SJCRH30 (cell line): ENCODE measurements at regions not wholly inside any gene's neighbourhood (a gene's known extent, or its start where the extent isn't known, plus 50 kb on each side); places are given as distances from the start of the nearest gene placed in this dataset.

Experiments used
- DNase-seq, 2 experiments: peaks; one replicate each; pipeline ENCODE4 v3.0.0-alpha.2; 2015 to 2020
- H3K27ac ChIP-seq: fragments of 250-450 bp; sonication (Bioruptor Pico); 2 replicates; pipeline ENCODE4 v1.5.1; 2020; ENCODE audit warnings: mild to moderate bottlenecking, moderate library complexity
- H3K27me3 ChIP-seq: fragments of 250-450 bp; sonication (Bioruptor Pico); 2 replicates; pipeline ENCODE4 v1.5.1; 2020; ENCODE audit warnings: mild to moderate bottlenecking, moderate library complexity
- H3K36me3 ChIP-seq: fragments of 250-450 bp; sonication (Bioruptor Pico); 2 replicates; pipeline ENCODE4 v1.5.1; 2020; ENCODE audit warnings: mild to moderate bottlenecking, moderate library complexity
- H3K4me1 ChIP-seq: fragments of 250-450 bp; sonication (Bioruptor Pico); 2 replicates; pipeline ENCODE4 v1.5.1; 2020; ENCODE audit warnings: mild to moderate bottlenecking, moderate library complexity
- H3K4me3 ChIP-seq: fragments of 250-450 bp; sonication (Bioruptor Pico); 2 replicates; pipeline ENCODE4 v1.5.1; 2020; ENCODE audit warnings: mild to moderate bottlenecking, moderate library complexity
- H3K9me3 ChIP-seq: fragments of 250-450 bp; sonication (Bioruptor Pico); replicated peaks from 2 replicates; pipeline ENCODE4 v1.5.1; 2020; ENCODE audit warnings: mild to moderate bottlenecking, moderate library complexity

- DNase-seq, result no peak
- H3K4me3 ChIP-seq, result no peak overlapping the region
- H3K9me3 ChIP-seq, result no peaks in the 10 kb centered on the region
- no peak overlapping the region for H3K27ac ChIP-seq
- H3K27me3 ChIP-seq, result no peaks in the 10 kb centered on the region
- H3K4me1 ChIP-seq, result peaks cover 3% of the 10 kb centered on the region; the same call in 1 of the 2 replicates
- H3K36me3 ChIP-seq, result no peaks in the 10 kb centered on the region
Measured at GRCh38 chr1:229753764-229754551, 127.9 kb downstream of the URB2 start.

- H3K27ac ChIP-seq, result no peak overlapping the region
- H3K4me1 ChIP-seq, result peaks cover 3% of the 10 kb centered on the region; the same call in 1 of the 2 replicates
- no peaks in the 10 kb centered on the region for H3K36me3 ChIP-seq
- H3K9me3 ChIP-seq, result no peaks in the 10 kb centered on the region
- peak in 1 of 2 experiments; percentile 11 for DNase-seq
- no peaks in the 10 kb centered on the region for H3K27me3 ChIP-seq
- no peak overlapping the region for H3K4me3 ChIP-seq
Measured at GRCh38 chr1:229756666-229757065, 130.6 kb downstream of the URB2 start.

- H3K27me3 ChIP-seq, result no peaks in the 10 kb centered on the region
- H3K4me3 ChIP-seq, result no peak overlapping the region
- DNase-seq, result no peak
- no peak overlapping the region for H3K27ac ChIP-seq
- H3K36me3 ChIP-seq, result no peaks in the 10 kb centered on the region
- peaks cover 3% of the 10 kb centered on the region; the same call in 1 of the 2 replicates for H3K4me1 ChIP-seq
- no peaks in the 10 kb centered on the region for H3K9me3 ChIP-seq
Measured at GRCh38 chr1:229757226-229757625, 131.2 kb downstream of the URB2 start.

- no peak for DNase-seq
- H3K9me3 ChIP-seq, result no peaks in the 10 kb centered on the region
- no peaks in the 10 kb centered on the region for H3K27me3 ChIP-seq
- no peaks in the 10 kb centered on the region for H3K36me3 ChIP-seq
- H3K4me3 ChIP-seq, result no peak overlapping the region
- peaks cover 3% of the 10 kb centered on the region; the same call in 1 of the 2 replicates for H3K4me1 ChIP-seq
- no peak overlapping the region for H3K27ac ChIP-seq
Measured at GRCh38 chr1:229758101-229759036, 132.3 kb downstream of the URB2 start.

- Histone ChIP-seq H3K9me3 (no peaks in the 10 kb centered on the region), H3K27ac (no peak overlapping the region), H3K4me3 (no peak overlapping the region), H3K27me3 (no peaks in the 10 kb centered on the region), H3K36me3 (no peaks in the 10 kb centered on the region), H3K4me1 (peaks cover 3% of the 10 kb centered on the region; the same call in 1 of the 2 replicates)
- DNase-seq, result peak; percentile 14 to 20
Measured at GRCh38 chr1:229759037-229759435, 133.0 kb downstream of the URB2 start.

GRCh38 chr1:229759586-229759985, 133.5 kb downstream of the URB2 start:
- DNase-seq, result no peak
- no peak overlapping the region for H3K27ac ChIP-seq
- peaks cover 3% of the 10 kb centered on the region; the same call in 1 of the 2 replicates for H3K4me1 ChIP-seq
- no peaks in the 10 kb centered on the region for H3K27me3 ChIP-seq
- no peak overlapping the region for H3K4me3 ChIP-seq
- H3K9me3 ChIP-seq, result no peaks in the 10 kb centered on the region
- no peaks in the 10 kb centered on the region for H3K36me3 ChIP-seq

- no peak for DNase-seq
- H3K4me1 ChIP-seq, result peaks cover 3% of the 10 kb centered on the region; the same call in 1 of the 2 replicates
- H3K9me3 ChIP-seq, result no peaks in the 10 kb centered on the region
- no peaks in the 10 kb centered on the region for H3K36me3 ChIP-seq
- H3K4me3 ChIP-seq, result no peak overlapping the region
- H3K27me3 ChIP-seq, result no peaks in the 10 kb centered on the region
- H3K27ac ChIP-seq, result no peak overlapping the region
Measured at GRCh38 chr1:229760478-229760996, 134.5 kb downstream of the URB2 start.

GRCh38 chr1:229762891-229763290, 136.8 kb downstream of the URB2 start:
- Histone ChIP-seq H3K4me1 (peaks cover 3% of the 10 kb centered on the region; the same call in 1 of the 2 replicates), H3K27me3 (no peaks in the 10 kb centered on the region), H3K4me3 (no peak overlapping the region), H3K9me3 (no peaks in the 10 kb centered on the region), H3K27ac (no peak overlapping the region), H3K36me3 (no peaks in the 10 kb centered on the region)
- no peak for DNase-seq

- no peaks in the 10 kb centered on the region for H3K27me3 ChIP-seq
- H3K36me3 ChIP-seq, result no peaks in the 10 kb centered on the region
- H3K4me3 ChIP-seq, result no peak overlapping the region
- H3K9me3 ChIP-seq, result no peaks in the 10 kb centered on the region
- DNase-seq, result peak in 1 of 2 experiments; percentile 13
- no peak overlapping the region for H3K27ac ChIP-seq
- H3K4me1 ChIP-seq, result no peaks in the 10 kb centered on the region
Measured at GRCh38 chr1:229768232-229768631, 142.2 kb downstream of the URB2 start.

GRCh38 chr1:229769006-229769405, 143.0 kb downstream of the URB2 start:
- H3K27me3 ChIP-seq, result no peaks in the 10 kb centered on the region
- no peak overlapping the region for H3K4me3 ChIP-seq
- no peak overlapping the region for H3K27ac ChIP-seq
- H3K4me1 ChIP-seq, result no peaks in the 10 kb centered on the region
- H3K36me3 ChIP-seq, result no peaks in the 10 kb centered on the region
- no peaks in the 10 kb centered on the region for H3K9me3 ChIP-seq
- DNase-seq, result no peak

GRCh38 chr1:229769809-229770208, 143.8 kb downstream of the URB2 start:
- Histone ChIP-seq H3K27me3 (no peaks in the 10 kb centered on the region), H3K36me3 (no peaks in the 10 kb centered on the region), H3K4me1 (no peaks in the 10 kb centered on the region), H3K27ac (no peak overlapping the region), H3K9me3 (no peaks in the 10 kb centered on the region), H3K4me3 (no peak overlapping the region)
- DNase-seq, result no peak

GRCh38 chr1:229778794-229779193, 152.7 kb downstream of the URB2 start:
- H3K27me3 ChIP-seq, result no peaks in the 10 kb centered on the region
- H3K4me1 ChIP-seq, result no peaks in the 10 kb centered on the region
- no peak overlapping the region for H3K27ac ChIP-seq
- no peaks in the 10 kb centered on the region for H3K36me3 ChIP-seq
- no peak for DNase-seq
- no peaks in the 10 kb centered on the region for H3K9me3 ChIP-seq
- no peak overlapping the region for H3K4me3 ChIP-seq

GRCh38 chr1:229781453-229781852, 155.4 kb downstream of the URB2 start:
- H3K27ac ChIP-seq, result no peak overlapping the region
- H3K36me3 ChIP-seq, result no peaks in the 10 kb centered on the region
- no peak for DNase-seq
- no peaks in the 10 kb centered on the region for H3K27me3 ChIP-seq
- no peaks in the 10 kb centered on the region for H3K4me1 ChIP-seq
- no peak overlapping the region for H3K4me3 ChIP-seq
- no peaks in the 10 kb centered on the region for H3K9me3 ChIP-seq

- Histone ChIP-seq H3K36me3 (no peaks in the 10 kb centered on the region), H3K27ac (no peak overlapping the region), H3K9me3 (peaks cover 6% of the 10 kb centered on the region; the same call in 1 of the 2 replicates), H3K4me3 (no peak overlapping the region), H3K27me3 (no peaks in the 10 kb centered on the region), H3K4me1 (no peaks in the 10 kb centered on the region)
- no peak for DNase-seq
Measured at GRCh38 chr1:229782469-229782868, 156.4 kb downstream of the URB2 start.

GRCh38 chr1:229784834-229785233, 158.8 kb downstream of the URB2 start:
- Histone ChIP-seq H3K4me3 (no peak overlapping the region), H3K9me3 (peaks cover 6% of the 10 kb centered on the region; the same call in 1 of the 2 replicates), H3K27ac (no peak overlapping the region), H3K27me3 (no peaks in the 10 kb centered on the region), H3K36me3 (no peaks in the 10 kb centered on the region), H3K4me1 (no peaks in the 10 kb centered on the region)
- DNase-seq, result no peak
